H9 (cell line): ENCODE measurements at regions not wholly inside any gene's neighbourhood (a gene's known extent, or its start where the extent isn't known, plus 50 kb on each side); places are given as distances from the start of the nearest gene placed in this dataset.
A peak's percentile ranks its signal among the peaks of the same experiment; 100 is the strongest.

Source experiments
- DNase-seq: peaks from one replicate; pipeline ENCODE4 v3.0.0-alpha.2; 2017
- H2AFZ ChIP-seq: one replicate; pipeline ENCODE4 v1.6.1; 2013; ENCODE audit warnings: mild to moderate bottlenecking, low read length, control low read depth, moderate library complexity
- H2AK5ac ChIP-seq: 2 replicates; pipeline ENCODE4 v1.6.1; 2013; ENCODE audit warnings: low read length, control low read depth, mixed read lengths; ENCODE audit not compliant: insufficient read length
- H2BK120ac ChIP-seq: one replicate; pipeline ENCODE4 v1.6.1; 2013; ENCODE audit warnings: low read depth, mild to moderate bottlenecking, low read length, control low read depth, inconsistent platforms; ENCODE audit not compliant: poor library complexity, severe bottlenecking
- H2BK12ac ChIP-seq: 2 replicates; pipeline ENCODE4 v1.6.1; 2013; ENCODE audit warnings: low read length, control low read depth, mixed read lengths, low read depth; ENCODE audit not compliant: insufficient read length
- H2BK15ac ChIP-seq: 2 replicates; pipeline ENCODE4 v1.6.1; 2013; ENCODE audit warnings: low read depth, low read length, control low read depth
- H2BK20ac ChIP-seq: one replicate; pipeline ENCODE4 v1.6.1; 2013; ENCODE audit warnings: low read depth, mild to moderate bottlenecking, low read length, control low read depth, inconsistent platforms; ENCODE audit not compliant: poor library complexity, severe bottlenecking
- H2BK5ac ChIP-seq: 2 replicates; pipeline ENCODE4 v1.6.1; 2013; ENCODE audit warnings: low read length, control low read depth, mixed read lengths; ENCODE audit not compliant: insufficient read length
- H3K14ac ChIP-seq: 2 replicates; pipeline ENCODE4 v1.6.1; 2013; ENCODE audit warnings: low read length, control low read depth; ENCODE audit not compliant: insufficient read depth
- H3K18ac ChIP-seq: 2 replicates; pipeline ENCODE4 v1.6.1; 2013; ENCODE audit warnings: low read depth, mild to moderate bottlenecking, mixed read lengths, low read length, control low read depth; ENCODE audit not compliant: insufficient read length
- H3K23ac ChIP-seq: 2 replicates; pipeline ENCODE4 v1.6.1; 2013; ENCODE audit warnings: low read length, control low read depth, mixed read lengths, low read depth; ENCODE audit not compliant: insufficient read length
- H3K23me2 ChIP-seq: 2 replicates; pipeline ENCODE4 v1.6.1; 2013; ENCODE audit warnings: low read depth, mild to moderate bottlenecking, mixed read lengths, low read length, control low read depth; ENCODE audit not compliant: insufficient read length, poor library complexity, severe bottlenecking
- H3K27ac ChIP-seq: 2 replicates; pipeline ENCODE4 v1.5.1; 2013; ENCODE audit warnings: low read length, control low read depth, mixed read lengths, low read depth; ENCODE audit not compliant: insufficient read length
- H3K27me3 ChIP-seq: 2 replicates; pipeline ENCODE4 v1.6.1; 2013; ENCODE audit warnings: low read length, control low read depth, inconsistent platforms; ENCODE audit not compliant: insufficient read depth
- H3K4ac ChIP-seq: 2 replicates; pipeline ENCODE4 v1.6.1; 2013; ENCODE audit warnings: low read depth, mild to moderate bottlenecking, control low read depth, inconsistent platforms, low read length, moderate library complexity
- H3K4me1 ChIP-seq: 2 replicates; pipeline ENCODE4 v1.6.1; 2013; ENCODE audit warnings: low read length, control low read depth, inconsistent platforms; ENCODE audit not compliant: insufficient read depth
- H3K4me2 ChIP-seq: 2 replicates; pipeline ENCODE4 v1.6.1; 2013; ENCODE audit warnings: low read length, control low read depth, mixed read lengths; ENCODE audit not compliant: insufficient read length, insufficient read depth
- H3K56ac ChIP-seq: 2 replicates; pipeline ENCODE4 v1.6.1; 2013; ENCODE audit warnings: low read depth, mild to moderate bottlenecking, mixed read lengths, low read length, control low read depth; ENCODE audit not compliant: insufficient read length
- H3K79me1 ChIP-seq: 2 replicates; pipeline ENCODE4 v1.6.1; 2013; ENCODE audit warnings: low read depth, mild to moderate bottlenecking, moderate library complexity, low read length, control low read depth, inconsistent platforms; ENCODE audit not compliant: insufficient read depth, poor library complexity, severe bottlenecking
- H3K79me2 ChIP-seq: 2 replicates; pipeline ENCODE4 v1.6.1; 2013; ENCODE audit warnings: low read length, control low read depth, inconsistent platforms; ENCODE audit not compliant: insufficient read depth
- H3K9ac ChIP-seq: 2 replicates; pipeline ENCODE4 v1.6.1; 2013; ENCODE audit warnings: low read length, control low read depth, mixed read lengths; ENCODE audit not compliant: insufficient read length; ENCODE audit errors: extremely low read depth
- H3K9me3 ChIP-seq: one replicate; pipeline ENCODE4 v1.6.1; 2013; ENCODE audit warnings: low read depth, low read length, inconsistent platforms; ENCODE audit not compliant: control insufficient read depth
- H3T11ph ChIP-seq: one replicate; pipeline ENCODE4 v1.6.1; 2013; ENCODE audit warnings: mild to moderate bottlenecking, low read length, control low read depth, inconsistent platforms
- H4K20me1 ChIP-seq: one replicate; pipeline ENCODE4 v1.6.1; 2013; ENCODE audit not compliant: control insufficient read depth, insufficient read length, insufficient read depth
- H4K5ac ChIP-seq: 2 replicates; pipeline ENCODE4 v1.6.1; 2013; ENCODE audit warnings: low read depth, mild to moderate bottlenecking, mixed read lengths, low read length, control low read depth; ENCODE audit not compliant: insufficient read length
- H4K8ac ChIP-seq: replicated peaks from 2 replicates; pipeline ENCODE4 v1.6.1; 2013; ENCODE audit warnings: low read length, control low read depth, mixed read lengths, low read depth; ENCODE audit not compliant: insufficient read length
- H4K91ac ChIP-seq: 2 replicates; pipeline ENCODE4 v1.6.1; 2013; ENCODE audit warnings: low read depth, mild to moderate bottlenecking, moderate library complexity, mixed read lengths, low read length, control low read depth; ENCODE audit not compliant: insufficient read length
- H3K27ac Mint-ChIP-seq, 3 experiments: 2 replicates in 2 of 3; 3 replicates in 1 of 3; pipeline ENCODE4 v1.8.0; 2020 to 2021; ENCODE audit warnings: mixed read lengths in 3 of 3, mild to moderate bottlenecking in 1 of 3, moderate library complexity in 1 of 3
- H3K27me3 Mint-ChIP-seq: 2 replicates; pipeline ENCODE4 v1.8.0; 2021; ENCODE audit warnings: low read depth, mild to moderate bottlenecking, moderate library complexity, mixed read lengths
- H3K36me3 Mint-ChIP-seq, 3 experiments: 2 replicates in 2 of 3; 3 replicates in 1 of 3; pipeline ENCODE4 v1.8.0; 2020 to 2021; ENCODE audit warnings: low read depth in 3 of 3, mixed read lengths in 3 of 3; ENCODE audit not compliant: insufficient read depth in 1 of 3
- H3K4me1 Mint-ChIP-seq, 2 experiments: 2 replicates each; pipeline ENCODE4 v1.8.0; 2020; ENCODE audit warnings: mixed read lengths in 2 of 2
- H3K4me3 Mint-ChIP-seq, 2 experiments: 2 replicates in 1 of 2; 3 replicates in 1 of 2; pipeline ENCODE4 v1.8.0; 2020 to 2021; ENCODE audit warnings: mild to moderate bottlenecking in 2 of 2, mixed read lengths in 2 of 2, moderate library complexity in 1 of 2
- H3K9me3 Mint-ChIP-seq, 2 experiments: 2 replicates in 1 of 2; 3 replicates in 1 of 2; pipeline ENCODE4 v1.8.0; 2020; ENCODE audit warnings: mild to moderate bottlenecking in 2 of 2, mixed read lengths in 2 of 2, moderate library complexity in 1 of 2
- WGBS: extraction: QIAGEN DNeasy Blood & Tissue Kit; methylation state at CpG from one replicate; pipeline ENCODE4 v1.1.7; 2013; ENCODE audit warnings: missing lambda C conversion rate, low lambda C conversion rate, mixed read lengths; ENCODE audit not compliant: insufficient read length; ENCODE audit errors: extremely low coverage; 5-methylcytosine and 5-hydroxymethylcytosine counted together
- TF ChIP-seq, protein P1 (sequence below): fragments of 200-600 bp; sonication (generic); conservative IDR thresholded peaks from 3 replicates; pipeline ENCODE4 v1.8.0; 2021; ENCODE audit warnings: antibody characterized with exemption, mild to moderate bottlenecking

DNA sequence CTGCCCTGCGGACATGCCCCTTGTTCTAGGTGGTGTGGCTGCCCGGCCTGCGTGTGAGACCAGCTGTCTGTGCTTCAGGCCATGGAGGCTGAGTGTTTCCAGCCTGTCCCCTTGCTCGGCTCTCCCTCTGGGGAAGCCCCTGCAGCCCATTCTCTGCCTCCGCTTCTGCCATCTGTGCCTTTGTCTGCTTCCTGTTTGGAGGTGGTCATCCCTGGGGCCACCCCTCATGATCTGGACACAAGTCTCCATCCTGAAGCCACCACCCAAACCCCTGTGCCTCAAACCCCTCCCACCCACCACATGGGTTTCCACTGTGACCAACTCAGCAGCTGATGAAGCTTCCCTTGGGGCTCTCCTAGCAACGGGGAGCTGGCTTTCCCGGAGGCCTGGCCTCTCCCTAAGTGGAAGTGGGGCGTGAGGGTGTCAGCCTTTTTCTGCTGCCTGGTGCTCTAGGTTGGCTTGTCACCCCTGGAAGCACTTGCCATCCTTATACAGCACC is 184.9 kb downstream of the SEC14L1 start:
- H3K27ac Mint-ChIP-seq, result peak overlapping the region in 2 of 3 experiments; percentile 64 to 80; a peak in 2 of 7 replicates
- H3K79me2 ChIP-seq, result peaks cover 2% of the 10 kb centered on the region; the same call in 1 of the 2 replicates

More for the DNA sequence above, 184.9 kb downstream of the SEC14L1 start:
- peaks cover 3% of the 10 kb centered on the region for H3K79me1 ChIP-seq
- H3K4me2 ChIP-seq, result no peak overlapping the region
- no peak overlapping the region for H2AK5ac ChIP-seq
- no peak overlapping the region for H4K8ac ChIP-seq
- DNase-seq, result peak; percentile 26
- H2BK5ac ChIP-seq, result no peak overlapping the region
- H3K23ac ChIP-seq, result no peak overlapping the region
- Mint-ChIP-seq H3K4me3 (no peak overlapping the region), H3K9me3 (no peaks in the 10 kb centered on the region), H3K27me3 (no peaks in the 10 kb centered on the region), H3K4me1 (peaks cover 20 to 27% of the 10 kb centered on the region in 2 experiments), H3K36me3 (peaks cover 0 to 3% (median 0%) of the 10 kb centered on the region in 3 experiments; a peak in 3 of 7 replicates)
- no CpG with 5 or more reads among the region's 8 CpGs for WGBS
- no peak overlapping the region for H3K4ac ChIP-seq
- no peak overlapping the region for H3K56ac ChIP-seq
- no peak overlapping the region for H3K18ac ChIP-seq
- H3K9me3 ChIP-seq, result no peaks in the 10 kb centered on the region
- H4K91ac ChIP-seq, result no peak overlapping the region
- no peak overlapping the region for H2BK12ac ChIP-seq
- H3T11ph ChIP-seq, result no peak overlapping the region
- H4K20me1 ChIP-seq, result no peaks in the 10 kb centered on the region
- TF ChIP-seq, protein P1, sequence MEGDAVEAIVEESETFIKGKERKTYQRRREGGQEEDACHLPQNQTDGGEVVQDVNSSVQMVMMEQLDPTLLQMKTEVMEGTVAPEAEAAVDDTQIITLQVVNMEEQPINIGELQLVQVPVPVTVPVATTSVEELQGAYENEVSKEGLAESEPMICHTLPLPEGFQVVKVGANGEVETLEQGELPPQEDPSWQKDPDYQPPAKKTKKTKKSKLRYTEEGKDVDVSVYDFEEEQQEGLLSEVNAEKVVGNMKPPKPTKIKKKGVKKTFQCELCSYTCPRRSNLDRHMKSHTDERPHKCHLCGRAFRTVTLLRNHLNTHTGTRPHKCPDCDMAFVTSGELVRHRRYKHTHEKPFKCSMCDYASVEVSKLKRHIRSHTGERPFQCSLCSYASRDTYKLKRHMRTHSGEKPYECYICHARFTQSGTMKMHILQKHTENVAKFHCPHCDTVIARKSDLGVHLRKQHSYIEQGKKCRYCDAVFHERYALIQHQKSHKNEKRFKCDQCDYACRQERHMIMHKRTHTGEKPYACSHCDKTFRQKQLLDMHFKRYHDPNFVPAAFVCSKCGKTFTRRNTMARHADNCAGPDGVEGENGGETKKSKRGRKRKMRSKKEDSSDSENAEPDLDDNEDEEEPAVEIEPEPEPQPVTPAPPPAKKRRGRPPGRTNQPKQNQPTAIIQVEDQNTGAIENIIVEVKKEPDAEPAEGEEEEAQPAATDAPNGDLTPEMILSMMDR, result no peak
- no peak overlapping the region for H3K27ac ChIP-seq
- no peak overlapping the region for H3K9ac ChIP-seq
- no peak overlapping the region for H2BK15ac ChIP-seq
- H3K4me1 ChIP-seq, result no peaks in the 10 kb centered on the region; the same call in 1 of the 2 replicates
- H3K23me2 ChIP-seq, result no peaks in the 10 kb centered on the region
- H2BK120ac ChIP-seq, result no peak overlapping the region
- H2AFZ ChIP-seq, result no peak overlapping the region
- H2BK20ac ChIP-seq, result no peak overlapping the region
- H3K14ac ChIP-seq, result peak overlapping the region; percentile 14; the same call in 1 of the 2 replicates
- no peaks in the 10 kb centered on the region for H3K27me3 ChIP-seq
- H4K5ac ChIP-seq, result no peak overlapping the region
